ENCODE measurements at regions not wholly inside any gene's neighbourhood (a gene's known extent, or its start where the extent isn't known, plus 50 kb on each side); places are given as distances from the start of the nearest gene placed in this dataset.

DNA sequence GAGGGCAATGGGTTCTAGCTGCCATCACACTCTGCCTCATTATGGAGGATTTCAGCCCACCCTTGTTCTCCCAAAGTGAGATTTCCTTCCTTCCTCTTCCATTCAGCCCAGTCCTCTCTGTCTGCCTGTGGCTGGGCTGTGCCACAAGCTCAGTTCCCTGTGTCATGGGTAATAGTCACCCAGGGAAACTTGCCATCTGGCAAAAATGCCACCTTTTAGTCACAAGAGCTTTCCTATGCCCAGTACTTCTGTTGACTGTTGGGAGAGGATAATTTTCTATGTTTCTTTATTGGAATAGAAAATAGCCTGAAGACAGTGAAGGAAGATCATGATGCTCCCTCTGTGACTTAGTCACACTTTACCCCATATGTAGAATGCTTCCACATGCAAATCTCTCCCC lies 71.4 kb downstream of the TLR4 start:
- Mint-ChIP-seq H3K4me3 (no peak overlapping the region), H3K27ac (no peak overlapping the region), H3K27me3 (ENCODE audit: low read depth in 2 of 2) (peaks cover 22 to 42% of the 10 kb centered on the region in 2 donors), H3K36me3 (no peaks in the 10 kb centered on the region), H3K9me3 (peaks cover 0 to 2% of the 10 kb centered on the region in 2 donors), H3K4me1 (no peaks in the 10 kb centered on the region)
- DNase-seq: no peak
- no peaks in the 10 kb centered on the region for H3K9me3 ChIP-seq (ENCODE audit: control insufficient read depth, insufficient read depth, low read length)
- H3K4me3 ChIP-seq (ENCODE audit: low read length): no peak overlapping the region
- no peak overlapping the region for H3K27ac ChIP-seq (ENCODE audit: low read length)
- no peaks in the 10 kb centered on the region for H3K36me3 ChIP-seq (ENCODE audit: control insufficient read depth, insufficient read depth, low read length)
- intact Hi-C loops (cut with micrococcal nuclease): no loop called here
- TF ChIP-seq CTCF (IDR thresholded peaks at IDR 0.05): no peak
- no peaks in the 10 kb centered on the region for H3K4me1 ChIP-seq (ENCODE audit: control insufficient read depth, insufficient read depth, low read length)
- ATAC-seq: no peak
- no peaks in the 10 kb centered on the region for H3K27me3 ChIP-seq (ENCODE audit: control insufficient read depth, insufficient read depth, low read length)

DNA sequence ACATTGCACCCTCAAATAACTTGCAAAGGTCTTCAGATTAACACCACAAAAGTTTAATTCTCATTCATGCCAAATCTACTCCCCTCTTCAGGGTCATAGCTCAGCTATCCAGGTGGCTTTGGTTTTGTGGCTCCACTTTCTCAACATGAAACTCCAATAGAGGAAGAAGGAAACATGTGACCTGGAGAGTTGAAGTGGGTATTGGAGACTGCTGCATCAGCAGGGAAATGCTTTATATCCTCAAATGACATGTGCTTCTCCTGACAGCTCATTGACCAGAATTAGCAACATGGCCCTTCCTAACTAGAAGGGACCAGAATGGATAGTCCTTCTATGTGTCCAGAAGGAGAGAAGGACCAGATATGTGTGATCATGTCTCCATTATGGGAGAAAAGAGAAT lies 73.6 kb downstream of the TLR4 start:
- H3K27me3 ChIP-seq (ENCODE audit: control insufficient read depth, insufficient read depth, low read length): no peaks in the 10 kb centered on the region
- H3K36me3 Mint-ChIP-seq: no peaks in the 10 kb centered on the region
- ATAC-seq (no peak), DNase-seq (no peak)
- no peak overlapping the region for H3K4me3 ChIP-seq (ENCODE audit: low read length)
- no peak overlapping the region for H3K27ac ChIP-seq (ENCODE audit: low read length)
- peaks cover 17 to 31% of the 10 kb centered on the region in 2 donors for H3K27me3 Mint-ChIP-seq (ENCODE audit: low read depth in 2 of 2)
- H3K4me1 Mint-ChIP-seq: no peaks in the 10 kb centered on the region
- no peaks in the 10 kb centered on the region for H3K9me3 ChIP-seq (ENCODE audit: control insufficient read depth, insufficient read depth, low read length)
- no peak overlapping the region for H3K27ac Mint-ChIP-seq
- H3K36me3 ChIP-seq (ENCODE audit: control insufficient read depth, insufficient read depth, low read length): no peaks in the 10 kb centered on the region
- no peak overlapping the region for H3K4me3 Mint-ChIP-seq
- no peaks in the 10 kb centered on the region for H3K4me1 ChIP-seq (ENCODE audit: control insufficient read depth, insufficient read depth, low read length)
- H3K9me3 Mint-ChIP-seq: peaks cover 0 to 2% of the 10 kb centered on the region in 2 donors
- TF ChIP-seq CTCF (IDR thresholded peaks at IDR 0.05): no peak
- intact Hi-C loops (cut with micrococcal nuclease): no loop called here

DNA sequence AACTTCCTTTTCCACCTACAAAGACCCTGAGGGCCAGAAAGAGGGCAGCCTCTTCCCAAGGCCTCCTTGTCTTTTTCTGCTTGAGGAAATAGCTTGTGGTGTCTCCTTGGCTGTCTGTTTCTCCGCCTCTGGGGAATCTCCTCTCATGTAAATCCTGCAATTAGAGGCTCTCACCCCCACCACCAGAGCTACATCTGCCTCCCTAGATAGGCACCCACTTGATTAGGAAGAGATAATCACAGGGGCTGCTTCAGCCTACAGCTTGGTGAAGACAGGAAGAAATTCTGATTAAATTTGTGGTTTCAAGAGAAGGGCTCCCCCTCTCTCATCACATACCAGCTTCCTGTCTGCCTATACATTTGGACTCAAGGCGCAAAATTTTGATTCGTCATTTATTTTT lies 75.6 kb downstream of the TLR4 start:
- H3K4me3 Mint-ChIP-seq: no peak overlapping the region

More for the DNA sequence above, 75.6 kb downstream of the TLR4 start:
- H3K4me1 ChIP-seq (ENCODE audit: control insufficient read depth, insufficient read depth, low read length): peaks cover 10% of the 10 kb centered on the region
- no peaks in the 10 kb centered on the region for H3K27me3 ChIP-seq (ENCODE audit: control insufficient read depth, insufficient read depth, low read length)
- no peak overlapping the region for H3K27ac Mint-ChIP-seq
- ATAC-seq (no peak), DNase-seq (no peak)
- no peaks in the 10 kb centered on the region for H3K4me1 Mint-ChIP-seq
- H3K36me3 ChIP-seq (ENCODE audit: control insufficient read depth, insufficient read depth, low read length): no peaks in the 10 kb centered on the region
- H3K4me3 ChIP-seq (ENCODE audit: low read length): no peak overlapping the region
- H3K27me3 Mint-ChIP-seq (ENCODE audit: low read depth in 2 of 2): peaks cover 7 to 24% of the 10 kb centered on the region in 2 donors
- intact Hi-C loops (cut with micrococcal nuclease): loop anchor here (5.0 kb wide), 1 partner anchor 1513 kb away; no protein-coding TSS in a partner anchor
- no peaks in the 10 kb centered on the region for H3K9me3 Mint-ChIP-seq
- WGBS (ENCODE audit: insufficient coverage): 83% methylated on average over 1 of the region's 3 CpGs
- H3K9me3 ChIP-seq (ENCODE audit: control insufficient read depth, insufficient read depth, low read length): no peaks in the 10 kb centered on the region
- TF ChIP-seq CTCF (IDR thresholded peaks at IDR 0.05): no peak
- H3K27ac ChIP-seq (ENCODE audit: low read length): no peak overlapping the region
- H3K36me3 Mint-ChIP-seq: no peaks in the 10 kb centered on the region

All from natural killer cell (primary cell).